HUES64 (cell line): ENCODE measurements at regions not wholly inside any gene's neighbourhood (a gene's known extent, or its start where the extent isn't known, plus 50 kb on each side); places are given as distances from the start of the nearest gene placed in this dataset.

Experiments used
- H3K27ac ChIP-seq: 2 replicates; pipeline ENCODE4 v1.7.0; 2013; ENCODE audit warnings: low read depth, low read length, inconsistent platforms
- H3K27me3 ChIP-seq: 2 replicates; pipeline ENCODE4 v1.6.1; 2013; ENCODE audit warnings: mild to moderate bottlenecking, low read length; ENCODE audit not compliant: insufficient read depth
- H3K36me3 ChIP-seq: 2 replicates; pipeline ENCODE4 v1.6.1; 2013; ENCODE audit warnings: mild to moderate bottlenecking, low read length; ENCODE audit not compliant: insufficient read depth
- H3K4me1 ChIP-seq: 2 replicates; pipeline ENCODE4 v1.6.1; 2013; ENCODE audit warnings: mild to moderate bottlenecking, low read length, moderate library complexity; ENCODE audit not compliant: insufficient read depth
- H3K4me3 ChIP-seq: 2 replicates; pipeline ENCODE4 v1.5.1; 2013; ENCODE audit warnings: mild to moderate bottlenecking, low read length, moderate library complexity
- H3K9ac ChIP-seq: 2 replicates; pipeline ENCODE4 v1.6.1; 2013; ENCODE audit warnings: mild to moderate bottlenecking, low read depth, low read length
- H3K9me3 ChIP-seq: 2 replicates; pipeline ENCODE4 v1.6.1; 2013; ENCODE audit warnings: low read depth, low read length; ENCODE audit not compliant: insufficient read depth
- WGBS: fragments of 150-250, 120-280 bp; methylation state at CpG from one replicate; pipeline ENCODE4 v1.1.7; 2013; ENCODE audit warnings: missing lambda C conversion rate; 5-methylcytosine and 5-hydroxymethylcytosine counted together

GRCh38 chr1:56416495-56416894 is 162.9 kb downstream of the PLPP3 start:
- Histone ChIP-seq H3K27ac (no peak overlapping the region), H3K9ac (no peak overlapping the region), H3K4me3 (no peak overlapping the region), H3K9me3 (no peaks in the 10 kb centered on the region), H3K27me3 (no peaks in the 10 kb centered on the region), H3K36me3 (no peaks in the 10 kb centered on the region), H3K4me1 (peaks cover 13% of the 10 kb centered on the region)
- WGBS = 84% methylated on average over 2 of the region's 2 CpGs

GRCh38 chr1:56415720-56416119 is 163.6 kb downstream of the PLPP3 start:
- Histone ChIP-seq H3K27ac (no peak overlapping the region), H3K36me3 (no peaks in the 10 kb centered on the region), H3K9me3 (no peaks in the 10 kb centered on the region), H3K9ac (no peak overlapping the region), H3K4me1 (peaks cover 13% of the 10 kb centered on the region), H3K4me3 (no peak overlapping the region), H3K27me3 (no peaks in the 10 kb centered on the region)
- WGBS = 92% methylated on average over 4 of the region's 4 CpGs

GRCh38 chr1:56415258-56415657 is 164.1 kb downstream of the PLPP3 start:
- H3K36me3 ChIP-seq = no peaks in the 10 kb centered on the region
- WGBS = 81% methylated on average over 3 of the region's 3 CpGs
- H3K4me1 ChIP-seq = peaks cover 13% of the 10 kb centered on the region
- 0 out of 2 replicates have a peak, but pooled peaks cover 3% of the 10 kb centered on the region for H3K9me3 ChIP-seq
- no peak overlapping the region for H3K27ac ChIP-seq
- no peaks in the 10 kb centered on the region for H3K27me3 ChIP-seq
- no peak overlapping the region for H3K4me3 ChIP-seq
- no peak overlapping the region for H3K9ac ChIP-seq

- peaks cover 13% of the 10 kb centered on the region for H3K4me1 ChIP-seq
- no peak overlapping the region for H3K9ac ChIP-seq
- 87% methylated on average over 9 of the region's 9 CpGs for WGBS
- 0 out of 2 replicates have a peak, but pooled peaks cover 6% of the 10 kb centered on the region for H3K9me3 ChIP-seq
- H3K36me3 ChIP-seq = no peaks in the 10 kb centered on the region
- H3K27ac ChIP-seq = no peak overlapping the region
- no peaks in the 10 kb centered on the region for H3K27me3 ChIP-seq
- H3K4me3 ChIP-seq = no peak overlapping the region
Measured at GRCh38 chr1:56414728-56415224, 164.6 kb downstream of the PLPP3 start.

GRCh38 chr1:56413671-56414199 is 165.6 kb downstream of the PLPP3 start:
- Histone ChIP-seq H3K27ac (no peak overlapping the region), H3K27me3 (no peaks in the 10 kb centered on the region), H3K9ac (no peak overlapping the region), H3K36me3 (no peaks in the 10 kb centered on the region), H3K4me1 (peaks cover 13% of the 10 kb centered on the region), H3K4me3 (no peak overlapping the region), H3K9me3 (0 out of 2 replicates have a peak, but pooled peaks cover 6% of the 10 kb centered on the region)
- WGBS = 86% methylated on average over 7 of the region's 7 CpGs

GRCh38 chr1:56411484-56412180 is 167.7 kb downstream of the PLPP3 start:
- no peaks in the 10 kb centered on the region for H3K27me3 ChIP-seq
- 0 out of 2 replicates have a peak, but pooled peaks cover 6% of the 10 kb centered on the region for H3K9me3 ChIP-seq
- H3K27ac ChIP-seq = no peak overlapping the region
- no peak overlapping the region for H3K9ac ChIP-seq
- H3K4me3 ChIP-seq = no peak overlapping the region
- 86% methylated on average over 13 of the region's 13 CpGs for WGBS
- H3K36me3 ChIP-seq = no peaks in the 10 kb centered on the region
- H3K4me1 ChIP-seq = peaks cover 13% of the 10 kb centered on the region

- H3K4me1 ChIP-seq = peaks cover 13% of the 10 kb centered on the region
- no peak overlapping the region for H3K9ac ChIP-seq
- H3K9me3 ChIP-seq = 0 out of 2 replicates have a peak, but pooled peaks cover 6% of the 10 kb centered on the region
- WGBS = 91% methylated on average over 2 of the region's 2 CpGs
- no peak overlapping the region for H3K27ac ChIP-seq
- no peak overlapping the region for H3K4me3 ChIP-seq
- no peaks in the 10 kb centered on the region for H3K27me3 ChIP-seq
- no peaks in the 10 kb centered on the region for H3K36me3 ChIP-seq
Measured at GRCh38 chr1:56411021-56411420, 168.3 kb downstream of the PLPP3 start.

GRCh38 chr1:56410405-56410804 is 169.0 kb downstream of the PLPP3 start:
- Histone ChIP-seq H3K9me3 (0 out of 2 replicates have a peak, but pooled peaks cover 6% of the 10 kb centered on the region), H3K4me3 (no peak overlapping the region), H3K4me1 (peaks cover 12% of the 10 kb centered on the region), H3K36me3 (no peaks in the 10 kb centered on the region), H3K27ac (no peak overlapping the region), H3K27me3 (no peaks in the 10 kb centered on the region), H3K9ac (no peak overlapping the region)
- 97% methylated on average over 2 of the region's 3 CpGs for WGBS

GRCh38 chr1:56409112-56409691 is 170.2 kb downstream of the PLPP3 start:
- WGBS = 89% methylated on average over 8 of the region's 8 CpGs

DNA sequence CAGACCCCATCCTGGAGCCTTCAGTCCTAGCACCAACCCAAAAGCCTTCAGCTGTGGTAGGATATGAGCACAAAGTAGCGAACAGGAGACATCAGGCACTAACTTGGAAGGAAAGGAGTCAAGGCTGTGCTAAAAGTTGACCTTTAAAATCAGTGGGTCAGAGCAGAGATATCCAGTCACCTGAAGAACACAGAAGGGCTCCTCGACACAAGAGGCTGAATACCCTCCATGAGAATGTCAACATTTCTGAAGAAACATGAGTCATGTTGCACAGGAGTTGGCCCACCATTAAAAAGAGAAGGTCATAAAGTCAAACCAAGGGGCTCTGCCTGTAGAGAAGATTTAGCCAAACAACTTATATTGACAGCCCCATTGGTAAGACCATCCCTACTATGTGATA is 172.5 kb downstream of the PLPP3 start:
- 0 out of 2 replicates have a peak, but pooled peaks cover 6% of the 10 kb centered on the region for H3K9me3 ChIP-seq
- no peak overlapping the region for H3K27ac ChIP-seq
- H3K36me3 ChIP-seq = no peaks in the 10 kb centered on the region
- no peak overlapping the region for H3K9ac ChIP-seq
- WGBS = 95% methylated on average over 2 of the region's 2 CpGs
- H3K4me1 ChIP-seq = peaks cover under 1% of the 10 kb centered on the region; the same call in 1 of the 2 replicates
- H3K27me3 ChIP-seq = no peaks in the 10 kb centered on the region
- no peak overlapping the region for H3K4me3 ChIP-seq

More at GRCh38 chr1:56409112-56409691, 170.2 kb downstream of the PLPP3 start:
- Histone ChIP-seq H3K9me3 (0 out of 2 replicates have a peak, but pooled peaks cover 6% of the 10 kb centered on the region), H3K4me3 (no peak overlapping the region), H3K27ac (no peak overlapping the region), H3K9ac (no peak overlapping the region), H3K36me3 (no peaks in the 10 kb centered on the region), H3K27me3 (no peaks in the 10 kb centered on the region), H3K4me1 (peaks cover 3% of the 10 kb centered on the region; the same call in 1 of the 2 replicates)

DNA sequence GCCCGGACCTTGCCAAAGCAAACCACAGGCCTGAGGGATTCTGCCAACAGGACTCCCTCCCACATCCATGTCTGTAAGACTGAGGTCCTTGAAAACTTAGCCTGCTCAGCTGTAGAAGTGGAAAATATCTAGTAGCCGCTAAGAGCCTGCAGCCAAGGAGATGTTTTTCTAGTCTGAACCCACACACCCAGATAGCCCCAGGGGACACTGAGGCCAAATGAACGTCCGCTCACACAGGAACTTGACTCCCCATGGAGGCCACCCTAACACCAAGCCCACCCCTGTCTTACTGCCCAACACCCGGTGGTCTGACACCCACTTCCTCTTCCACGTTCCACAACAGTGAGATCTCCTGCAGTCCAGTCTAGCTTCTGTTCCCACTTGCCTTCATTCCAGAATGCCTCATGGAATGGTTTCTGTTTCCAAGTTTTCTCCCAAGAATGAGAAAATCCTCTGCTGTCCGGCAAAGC is 174.8 kb downstream of the PLPP3 start:
- no peaks in the 10 kb centered on the region for H3K27me3 ChIP-seq
- H3K4me1 ChIP-seq = no peaks in the 10 kb centered on the region
- no peak overlapping the region for H3K9ac ChIP-seq
- H3K9me3 ChIP-seq = no peaks in the 10 kb centered on the region
- H3K36me3 ChIP-seq = no peaks in the 10 kb centered on the region
- WGBS = 92% methylated on average over 7 of the region's 7 CpGs
- H3K4me3 ChIP-seq = no peak overlapping the region
- H3K27ac ChIP-seq = no peak overlapping the region
